ENCODE measurements at regions not wholly inside any gene's neighbourhood (a gene's known extent, or its start where the extent isn't known, plus 50 kb on each side); places are given as distances from the start of the nearest gene placed in this dataset.
"Not testable (repeated sequence)": the region's sequence is repeated elsewhere in the genome, so short reads cannot be mapped to it uniquely, and the experiment has no call there.

DNA sequence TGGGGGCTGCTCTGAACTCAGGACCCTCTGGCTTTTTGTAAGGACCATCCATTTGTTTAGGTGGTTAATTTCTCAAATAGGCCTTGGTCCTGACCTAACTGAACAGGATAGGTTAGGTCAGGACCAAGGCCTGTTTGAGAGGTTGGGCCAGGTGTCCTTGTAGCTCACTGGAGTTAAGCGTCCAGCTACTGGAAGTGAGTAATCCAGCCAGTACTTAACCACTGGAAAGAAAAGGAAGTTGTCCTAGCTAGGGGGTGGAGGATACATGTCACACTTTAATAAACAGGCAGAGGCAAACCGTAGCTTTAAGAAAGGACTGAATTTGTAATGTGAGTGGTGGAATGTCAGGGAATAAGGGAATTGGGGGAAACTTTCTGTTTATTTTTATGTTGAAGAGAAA is 96.0 kb downstream of the GPR85 start:
- TF ChIP-seq, protein P1, sequence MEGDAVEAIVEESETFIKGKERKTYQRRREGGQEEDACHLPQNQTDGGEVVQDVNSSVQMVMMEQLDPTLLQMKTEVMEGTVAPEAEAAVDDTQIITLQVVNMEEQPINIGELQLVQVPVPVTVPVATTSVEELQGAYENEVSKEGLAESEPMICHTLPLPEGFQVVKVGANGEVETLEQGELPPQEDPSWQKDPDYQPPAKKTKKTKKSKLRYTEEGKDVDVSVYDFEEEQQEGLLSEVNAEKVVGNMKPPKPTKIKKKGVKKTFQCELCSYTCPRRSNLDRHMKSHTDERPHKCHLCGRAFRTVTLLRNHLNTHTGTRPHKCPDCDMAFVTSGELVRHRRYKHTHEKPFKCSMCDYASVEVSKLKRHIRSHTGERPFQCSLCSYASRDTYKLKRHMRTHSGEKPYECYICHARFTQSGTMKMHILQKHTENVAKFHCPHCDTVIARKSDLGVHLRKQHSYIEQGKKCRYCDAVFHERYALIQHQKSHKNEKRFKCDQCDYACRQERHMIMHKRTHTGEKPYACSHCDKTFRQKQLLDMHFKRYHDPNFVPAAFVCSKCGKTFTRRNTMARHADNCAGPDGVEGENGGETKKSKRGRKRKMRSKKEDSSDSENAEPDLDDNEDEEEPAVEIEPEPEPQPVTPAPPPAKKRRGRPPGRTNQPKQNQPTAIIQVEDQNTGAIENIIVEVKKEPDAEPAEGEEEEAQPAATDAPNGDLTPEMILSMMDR (IDR thresholded peaks at IDR 0.05; ENCODE audit: low read depth, low read length) = no peak

DNA sequence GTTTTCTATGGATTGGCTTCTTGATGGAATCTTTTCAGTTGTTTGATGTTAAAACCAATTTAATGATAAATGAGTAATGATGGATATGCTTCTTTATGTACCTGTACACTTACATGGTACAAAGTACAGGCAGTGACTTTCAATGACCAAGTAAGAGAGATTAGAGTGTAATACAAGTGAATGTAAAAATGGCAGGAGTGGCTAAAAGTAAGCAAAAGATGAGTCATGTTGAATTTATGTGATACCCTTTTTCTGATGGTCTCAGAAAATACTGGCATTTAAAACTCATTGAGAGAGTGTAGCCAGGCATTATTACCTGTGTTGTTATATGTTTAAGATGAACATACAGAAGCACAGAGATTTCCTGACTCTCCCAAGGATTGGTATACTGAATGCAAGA is 97.1 kb downstream of the GPR85 start:
- TF ChIP-seq, protein P1 (IDR thresholded peaks at IDR 0.05; ENCODE audit: low read depth, low read length) = no peak
- no peak overlapping the region for H3K4me3 ChIP-seq (ENCODE audit: low read depth, low read length)

More for the DNA sequence above, 96.0 kb downstream of the GPR85 start:
- no peak overlapping the region for H3K4me3 ChIP-seq (ENCODE audit: low read depth, low read length)

DNA sequence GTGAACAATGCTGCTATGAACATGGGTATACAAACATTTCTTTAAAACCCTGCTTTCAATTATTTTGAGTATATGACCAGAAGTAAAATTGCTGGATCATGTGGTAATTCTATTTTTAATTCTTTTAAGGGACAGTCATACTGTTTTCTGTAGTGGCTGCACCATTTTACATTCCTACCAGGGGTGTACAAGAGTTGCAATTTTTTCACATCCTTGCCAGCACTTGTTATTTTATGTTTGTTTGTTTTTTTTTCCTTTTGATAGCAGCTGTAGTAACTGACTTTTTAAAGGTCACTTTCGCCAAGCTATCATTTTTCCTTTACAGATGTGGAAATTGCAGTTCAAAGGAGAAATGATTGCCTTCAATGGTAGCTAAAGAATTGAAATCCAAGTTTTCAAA is 99.5 kb downstream of the GPR85 start:
- TF ChIP-seq, protein P1 (IDR thresholded peaks at IDR 0.05; ENCODE audit: low read depth, low read length) = no peak
- no peak overlapping the region for H3K4me3 ChIP-seq (ENCODE audit: low read depth, low read length)

DNA sequence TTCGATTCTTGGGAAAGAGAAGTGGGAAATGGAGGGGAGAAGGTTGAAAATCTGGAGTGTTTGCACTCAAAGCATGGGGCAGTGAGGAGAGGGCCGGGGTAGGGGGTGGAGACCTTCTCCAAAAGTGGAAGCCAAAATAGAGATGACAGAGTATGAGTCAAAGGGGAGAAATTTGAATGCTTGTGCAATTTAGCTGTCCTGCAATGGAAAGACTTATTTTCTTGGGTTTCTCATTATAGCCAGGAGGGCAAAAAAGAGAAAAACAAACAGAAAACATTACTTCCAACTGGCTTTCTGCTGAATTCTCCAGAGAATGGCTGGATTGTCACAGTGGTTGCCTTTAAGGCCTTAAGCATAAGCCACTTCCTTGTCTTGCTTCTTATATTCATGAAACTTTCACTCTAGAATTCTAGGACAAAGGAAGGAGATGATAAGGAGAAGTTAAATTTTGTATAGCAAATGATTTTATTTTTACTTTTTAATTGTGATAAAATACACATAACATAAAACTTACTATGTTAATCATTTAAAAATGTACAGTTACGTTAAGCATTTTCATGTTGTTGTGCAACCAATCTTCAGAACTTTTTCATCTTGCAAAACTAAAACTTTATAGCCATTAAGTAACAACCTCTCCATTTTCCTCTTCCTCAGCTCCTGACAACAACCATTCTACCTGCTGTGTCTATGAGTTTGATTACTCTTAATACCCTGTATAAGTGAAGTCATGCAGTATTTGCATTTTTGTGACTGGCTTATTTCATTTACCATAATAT is 100.2 kb downstream of the GPR85 start:
- TF ChIP-seq, protein P1 (IDR thresholded peaks at IDR 0.05; ENCODE audit: low read depth, low read length) = no peak
- peak overlapping the region; percentile 8; the same call in 1 of the 2 replicates for H3K4me3 ChIP-seq (ENCODE audit: low read depth, low read length)

DNA sequence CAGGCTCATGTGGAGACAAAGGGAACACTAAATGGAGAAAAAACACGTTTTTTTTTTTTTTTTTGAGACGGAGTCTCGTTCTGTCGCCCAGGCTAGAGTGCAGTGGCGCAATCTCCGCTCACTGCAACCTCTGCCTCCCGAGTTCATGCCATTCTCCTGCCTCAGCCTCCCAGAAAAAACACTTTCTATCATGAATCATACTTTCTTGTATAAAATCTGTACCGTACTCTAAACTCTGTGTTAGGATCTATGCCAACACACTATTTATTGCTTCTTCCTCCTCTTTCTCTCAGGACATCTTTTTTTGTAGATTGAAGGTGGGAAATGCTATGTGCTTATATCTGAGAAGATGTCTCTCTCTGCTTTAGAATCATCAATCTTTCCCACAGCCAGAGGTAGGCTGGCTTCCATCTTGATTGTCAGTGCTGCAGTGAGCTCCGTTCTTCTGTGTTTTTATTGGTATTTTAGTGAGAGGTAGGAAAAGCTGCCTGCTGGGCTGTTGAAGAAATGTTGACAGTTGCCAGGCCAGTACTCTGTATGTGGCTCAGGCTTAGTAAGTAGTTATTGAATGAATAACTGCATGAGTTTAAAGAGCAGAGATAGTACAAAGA is 101.1 kb downstream of the GPR85 start:
- H3K4me3 ChIP-seq (ENCODE audit: low read depth, low read length) = peak overlapping the region; percentile 10; the same call in 1 of the 2 replicates
- TF ChIP-seq, protein P1 (IDR thresholded peaks at IDR 0.05; ENCODE audit: low read depth, low read length) = no peak

DNA sequence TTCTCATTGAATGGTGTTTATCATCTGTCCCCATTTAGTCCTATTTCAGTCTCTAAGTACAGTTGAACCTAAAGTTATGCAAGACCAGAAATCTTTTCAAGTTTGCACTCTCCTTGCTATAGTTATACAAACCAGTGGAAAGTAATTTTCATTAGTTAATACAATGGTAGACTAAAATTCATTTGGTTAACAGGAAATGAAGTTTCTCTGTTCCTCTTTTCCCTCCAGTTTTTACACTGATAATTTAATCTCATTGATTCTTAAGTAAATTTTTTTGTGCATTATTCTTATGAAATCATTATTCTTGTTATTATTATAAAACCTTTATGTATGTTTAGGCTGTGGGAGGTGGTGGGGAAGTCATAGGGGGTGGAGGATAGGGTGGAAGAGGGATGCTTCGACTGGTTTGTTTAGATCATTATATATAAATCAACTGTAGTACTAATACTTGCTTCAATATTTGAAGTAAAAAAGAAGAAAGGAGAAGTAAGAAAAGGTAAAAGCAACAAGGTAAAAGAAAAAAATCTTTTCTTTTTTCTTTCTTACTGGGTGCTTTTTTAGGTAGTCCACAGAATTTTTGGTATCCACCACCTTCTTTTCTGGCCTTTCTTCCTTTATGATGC is 104.1 kb downstream of the GPR85 start:
- TF ChIP-seq, protein P1 (IDR thresholded peaks at IDR 0.05; ENCODE audit: low read depth, low read length) = no peak
- H3K4me3 ChIP-seq (ENCODE audit: low read depth, low read length) = no peak overlapping the region

DNA sequence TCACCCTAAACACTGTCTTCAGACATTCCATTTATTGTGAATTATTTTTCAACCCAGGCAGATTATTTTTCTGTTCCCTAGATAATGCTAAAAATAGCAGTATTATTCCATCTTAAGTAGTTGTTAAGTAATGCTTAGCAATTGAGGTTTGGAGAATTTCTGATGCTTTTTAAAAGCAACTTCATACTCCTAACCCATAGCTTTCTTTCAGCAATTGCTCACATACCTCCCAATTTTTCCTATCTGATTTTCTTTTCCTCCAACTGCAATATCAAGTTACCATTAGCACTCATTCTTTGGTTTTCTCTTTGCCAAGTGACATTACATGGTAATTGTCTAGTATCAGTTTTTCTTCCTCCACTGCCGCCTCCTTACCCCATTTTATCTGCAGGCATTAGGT is 104.7 kb downstream of the GPR85 start:
- no peak overlapping the region for H3K4me3 ChIP-seq (ENCODE audit: low read depth, low read length)
- TF ChIP-seq, protein P1 (IDR thresholded peaks at IDR 0.05; ENCODE audit: low read depth, low read length) = no peak

DNA sequence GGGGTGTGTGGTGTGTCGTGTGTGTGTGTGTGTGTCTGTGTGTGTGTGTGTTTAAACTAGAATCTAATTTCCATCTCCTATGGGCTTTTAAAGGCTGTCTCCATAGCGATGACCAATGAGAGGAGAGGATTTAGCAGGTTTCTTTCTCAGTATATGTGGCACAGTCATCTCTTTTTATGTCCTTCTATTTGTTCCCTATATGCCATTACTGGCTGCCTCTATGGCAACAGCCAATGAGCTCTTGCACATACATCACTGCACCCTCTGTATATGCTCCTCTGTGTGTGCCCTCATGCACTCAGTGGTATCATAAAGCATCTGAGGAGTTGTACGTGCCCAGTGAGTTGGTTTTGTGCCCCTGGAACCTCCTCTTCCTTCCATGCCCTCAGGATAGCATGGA is 107.6 kb downstream of the GPR85 start:
- not testable (repeated sequence) for H3K4me3 ChIP-seq (ENCODE audit: low read depth, low read length)

DNA sequence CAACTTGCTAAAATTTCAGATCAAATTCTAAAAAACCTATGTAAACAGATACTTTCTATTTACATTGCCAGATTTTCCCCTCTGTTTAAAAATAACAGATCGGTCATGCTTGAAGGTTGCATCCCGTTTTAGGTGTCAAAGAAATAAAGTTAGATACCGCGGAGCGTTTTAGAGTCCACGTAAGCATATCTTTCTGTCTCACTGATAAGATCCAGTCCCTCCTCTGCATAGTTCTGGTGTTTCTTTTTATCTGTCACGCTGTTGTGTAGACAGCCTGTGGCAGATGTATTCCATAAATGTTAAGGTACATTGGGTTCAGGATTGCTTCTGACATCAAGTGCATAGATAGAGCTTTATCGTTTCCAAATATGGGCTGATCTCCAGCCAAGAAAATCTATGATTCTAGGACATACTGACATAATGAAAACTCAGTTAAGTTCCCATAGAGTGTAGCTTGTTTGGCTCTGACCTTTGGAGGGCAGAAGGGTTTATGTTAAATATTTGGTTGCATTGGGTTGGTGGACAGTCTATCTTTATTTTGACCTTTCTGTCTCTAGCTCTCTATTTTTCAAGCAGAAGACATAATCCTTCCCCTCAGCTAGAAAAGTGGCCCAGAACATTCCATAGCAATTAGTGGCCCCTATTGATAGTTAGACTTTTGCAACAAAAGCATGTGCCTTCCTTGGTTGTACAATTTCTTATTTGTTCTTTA is 109.2 kb downstream of the GPR85 start:
- H3K4me3 ChIP-seq (ENCODE audit: low read depth, low read length) = not testable (repeated sequence)

Data from WI38 (cell line).